Esophagus squamous epithelium (tissue), 5 donors: ENCODE measurements at regions not wholly inside any gene's neighbourhood (a gene's known extent, or its start where the extent isn't known, plus 50 kb on each side); places are given as distances from the start of the nearest gene placed in this dataset.

ENCODE experiments used
- DNase-seq: peaks from one replicate; lab custom pipeline; 2025; lab: John Stamatoyannopoulos, UW
- H3K27ac ChIP-seq, 4 donors: fragments of 200-600 bp; sonication (generic); one replicate each; pipeline ENCODE4 v1.5.1; 2016 to 2019; ENCODE audit warnings: mild to moderate bottlenecking in 1 of 4
- H3K27me3 ChIP-seq, 4 donors: fragments of 200-600 bp; sonication (generic); 1 replicate in 3 of 4; 2 replicates in 1 of 4; pipeline versions ENCODE4 v1.5.1 to v1.6.0; 2017 to 2021; ENCODE audit warnings: antibody characterized with exemption in 1 of 4
- H3K36me3 ChIP-seq, 3 donors: fragments of 200-600 bp; sonication (generic); one replicate each; pipeline ENCODE4 v1.5.1; 2016 to 2019
- H3K4me1 ChIP-seq, 3 donors: fragments of 200-600 bp; sonication (generic); one replicate each; pipeline ENCODE4 v1.5.1; 2017 to 2019
- H3K4me3 ChIP-seq, 4 donors: fragments of 200-600 bp; sonication (generic); 1 replicate in 3 of 4; 2 replicates in 1 of 4; pipeline ENCODE4 v1.5.1; 2016 to 2019; ENCODE audit warnings: mild to moderate bottlenecking in 2 of 4, moderate library complexity in 1 of 4
- H3K9me3 ChIP-seq, 3 donors: fragments of 200-600 bp; sonication (generic); one replicate each; pipeline ENCODE4 v1.5.1; 2016 to 2019
- CTCF ChIP-seq, 6 experiments: fragments of 450-650 bp in 4 of 6; fragments of 200-600 bp in 2 of 6; sonication (generic) in 2 of 6; IDR thresholded peaks; one replicate each; pipeline ENCODE4 v1.5.1; 2016 to 2019; ENCODE audit warnings: antibody characterized with exemption in 6 of 6, mild to moderate bottlenecking in 4 of 6, moderate library complexity in 4 of 6
- POLR2A ChIP-seq, 4 donors: fragments of 450-650 bp; IDR thresholded peaks; one replicate each; pipeline ENCODE4 v1.6.1; 2017; ENCODE audit warnings: antibody characterized with exemption in 4 of 4, mild to moderate bottlenecking in 4 of 4, moderate library complexity in 3 of 4
- WGBS, 2 donors: methylation state at CpG; one replicate each; pipeline ENCODE4 v1.1.5; 2018; 5-methylcytosine and 5-hydroxymethylcytosine counted together
- intact Hi-C: fragments of 100-400 bp; cut with DNase I; formaldehyde crosslinking; loops from one replicate; pipeline ENCODE4 v1.15.0; 2022
- donor health status: DM: yes; HTN: yes; CAD: no.

GRCh38 chr3:150072576-150072975 lies 101.9 kb upstream of the PFN2 start:
- H3K4me1 ChIP-seq = no peaks in the 10 kb centered on the region
- no peaks in the 10 kb centered on the region for H3K36me3 ChIP-seq
- no peak for DNase-seq
- peaks cover 0 to 13% (median 0%) of the 10 kb centered on the region in 4 donors for H3K27me3 ChIP-seq
- 79 to 82% methylated on average over 6 of the region's 6 CpGs for WGBS, 2 donors
- TF ChIP-seq CTCF (IDR thresholded peaks at IDR 0.05) = no peak
- no peak for TF ChIP-seq POLR2A (IDR thresholded peaks at IDR 0.05)
- H3K9me3 ChIP-seq = peaks cover 0 to 11% (median 7%) of the 10 kb centered on the region in 3 donors
- no peak overlapping the region for H3K27ac ChIP-seq
- intact Hi-C loops = no loop called here
- H3K4me3 ChIP-seq = no peak overlapping the region

- intact Hi-C loops = no loop called here
- no peaks in the 10 kb centered on the region for H3K9me3 ChIP-seq
- no peak overlapping the region for H3K27ac ChIP-seq
- no peak for TF ChIP-seq POLR2A (IDR thresholded peaks at IDR 0.05)
- TF ChIP-seq CTCF (IDR thresholded peaks at IDR 0.05) = no peak
- WGBS, 2 donors = 93% methylated on average over 4 of the region's 4 CpGs; no CpG with 5 or more reads in 1 of the 2 donors
- H3K27me3 ChIP-seq = peaks cover 0 to 17% (median 0%) of the 10 kb centered on the region in 4 donors
- H3K4me1 ChIP-seq = no peaks in the 10 kb centered on the region
- no peaks in the 10 kb centered on the region for H3K36me3 ChIP-seq
- no peak overlapping the region for H3K4me3 ChIP-seq
- no peak for DNase-seq
Observed at GRCh38 chr3:150070271-150070670, 99.6 kb upstream of the PFN2 start.

- Histone ChIP-seq H3K9me3 (no peaks in the 10 kb centered on the region), H3K4me1 (no peaks in the 10 kb centered on the region), H3K4me3 (no peak overlapping the region), H3K27ac (no peak overlapping the region), H3K36me3 (no peaks in the 10 kb centered on the region), H3K27me3 (peaks cover 0 to 17% (median 0%) of the 10 kb centered on the region in 4 donors)
- TF ChIP-seq CTCF (IDR thresholded peaks at IDR 0.05) = no peak
- no peak for TF ChIP-seq POLR2A (IDR thresholded peaks at IDR 0.05)
- no peak for DNase-seq
- WGBS, 2 donors = 50% methylated on average over 1 of the region's 1 CpG
- intact Hi-C loops = no loop called here
Observed at GRCh38 chr3:150069633-150070032, 98.9 kb upstream of the PFN2 start.

- WGBS, 2 donors = 35 to 50% methylated on average over 1 of the region's 1 CpG
- no peak for DNase-seq
- intact Hi-C loops = no loop called here
Observed at GRCh38 chr3:150069154-150069527, 98.4 kb upstream of the PFN2 start.

More at GRCh38 chr3:150069154-150069527, 98.4 kb upstream of the PFN2 start:
- TF ChIP-seq CTCF (IDR thresholded peaks at IDR 0.05) = no peak
- TF ChIP-seq POLR2A (IDR thresholded peaks at IDR 0.05) = no peak
- Histone ChIP-seq H3K9me3 (no peaks in the 10 kb centered on the region), H3K36me3 (no peaks in the 10 kb centered on the region), H3K4me1 (no peaks in the 10 kb centered on the region), H3K27me3 (peaks cover 0 to 17% (median 0%) of the 10 kb centered on the region in 4 donors), H3K27ac (no peak overlapping the region), H3K4me3 (no peak overlapping the region)
